GM12891 (cell line): ENCODE measurements at regions not wholly inside any gene's neighbourhood (a gene's known extent, or its start where the extent isn't known, plus 50 kb on each side); places are given as distances from the start of the nearest gene placed in this dataset.

ENCODE experiments used
- DNase-seq: peaks from one replicate; pipeline ENCODE4 v3.0.0; 2011; ENCODE audit warnings: low spot score; ENCODE audit not compliant: insufficient read length
- FAIRE-seq: peaks from 2 replicates; lab custom pipeline; 2011; peaks lifted over from hg19 to GRCh38; lab: Jason Lieb, UNC
- PAX5 ChIP-seq: IDR thresholded peaks from 2 replicates; pipeline ENCODE4 v1.6.1; 2011; ENCODE audit warnings: low read length, moderate library complexity, mild to moderate bottlenecking; ENCODE audit not compliant: insufficient read depth, severe bottlenecking
- POLR2A ChIP-seq: IDR thresholded peaks from 2 replicates; pipeline ENCODE4 v1.6.1; 2011; ENCODE audit warnings: low read depth, low read length, control low read depth
- POLR2AphosphoS5 ChIP-seq: IDR thresholded peaks from 2 replicates; pipeline ENCODE4 v1.6.1; 2011; ENCODE audit warnings: low read depth, low read length, control low read depth
- POU2F2 ChIP-seq: IDR thresholded peaks from 2 replicates; pipeline ENCODE4 v1.6.1; 2011; ENCODE audit warnings: low read depth, mild to moderate bottlenecking, control low read depth, low read length, moderate library complexity
- SPI1 ChIP-seq: IDR thresholded peaks from 2 replicates; pipeline ENCODE4 v1.6.1; 2011; ENCODE audit warnings: low read depth, low read length, control low read depth
- TAF1 ChIP-seq: IDR thresholded peaks from 2 replicates; pipeline ENCODE4 v1.6.1; 2011; ENCODE audit warnings: low read depth, low read length, control low read depth

DNA sequence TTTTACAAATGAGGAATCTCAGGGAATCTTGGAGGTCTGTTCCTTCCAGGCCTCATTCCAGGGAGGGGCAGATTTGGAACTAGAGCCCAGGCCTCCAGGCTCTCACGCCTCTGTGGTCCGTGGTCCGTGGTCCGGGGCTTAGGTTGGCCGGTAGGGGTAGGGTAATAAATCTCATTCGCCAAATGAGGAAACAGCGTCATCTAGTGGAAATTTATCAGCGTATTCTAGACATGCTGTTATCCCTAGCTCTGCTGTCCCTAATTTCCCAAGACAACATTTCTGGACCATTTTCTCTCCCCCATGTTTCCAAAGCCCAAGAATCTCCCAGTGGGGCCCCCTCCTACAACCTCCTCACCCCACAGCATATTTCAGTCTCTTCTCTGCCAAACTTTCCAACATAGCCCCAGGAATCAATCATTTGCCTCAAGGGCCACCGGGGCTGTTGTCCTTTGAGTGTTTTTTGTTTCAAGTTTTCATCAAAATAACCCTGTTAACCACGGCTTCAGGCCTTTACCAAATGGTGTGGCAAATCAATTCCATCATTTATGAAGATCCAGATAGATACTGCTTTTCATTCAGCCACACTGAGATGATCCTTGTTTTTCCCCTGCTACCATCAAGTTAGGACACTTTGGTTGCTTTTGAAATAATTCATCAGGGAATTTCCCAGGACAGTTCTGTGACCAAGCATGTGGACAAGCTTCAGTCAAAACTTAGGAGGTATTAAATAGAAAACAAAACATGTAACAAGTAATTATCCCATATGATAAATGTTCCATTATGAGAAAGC, 126.8 kb downstream of the ALDH8A1 start:
- TF ChIP-seq SPI1: no peak
- no peak for TF ChIP-seq POLR2A
- no peak for TF ChIP-seq POLR2AphosphoS5
- TF ChIP-seq POU2F2: no peak
- no peak for TF ChIP-seq PAX5
- TF ChIP-seq TAF1: no peak
- peak; percentile 84 for FAIRE-seq
- peak; percentile 25 for DNase-seq

- DNase-seq (no peak), FAIRE-seq (no peak)
- no peak for TF ChIP-seq POLR2A
- TF ChIP-seq POLR2AphosphoS5: no peak
- no peak for TF ChIP-seq SPI1
- no peak for TF ChIP-seq POU2F2
- no peak for TF ChIP-seq PAX5
- TF ChIP-seq TAF1: no peak
Measured at GRCh38 chr6:134821928-134822864, 127.7 kb downstream of the ALDH8A1 start.

DNA sequence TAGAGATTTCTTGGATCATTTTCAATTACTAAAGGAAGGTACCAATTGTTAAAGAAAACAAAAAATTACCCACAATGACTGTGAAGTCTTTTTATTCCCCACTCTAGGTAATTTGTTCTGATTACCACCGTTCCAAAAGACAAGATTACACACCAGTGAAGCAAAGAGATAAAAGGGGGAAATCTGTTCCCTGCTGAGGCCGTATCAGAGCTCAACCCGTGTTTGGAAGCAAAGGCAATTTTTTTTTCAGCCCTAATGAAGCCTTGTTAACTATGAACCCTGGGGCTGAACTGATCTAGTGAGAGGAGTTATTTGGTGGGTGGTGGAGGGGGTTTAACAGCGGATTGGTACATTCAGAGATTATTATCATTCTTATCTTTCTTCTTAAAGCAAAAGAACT, 128.5 kb downstream of the ALDH8A1 start:
- TF ChIP-seq POU2F2: no peak
- FAIRE-seq (no peak), DNase-seq (no peak)

GRCh38 chr6:134819863-134820800, 129.8 kb downstream of the ALDH8A1 start:
- TF ChIP-seq SPI1 (no peak), PAX5 (no peak), POLR2AphosphoS5 (no peak), POU2F2 (no peak), TAF1 (no peak), POLR2A (no peak)
- DNase-seq (no peak), FAIRE-seq (no peak)

- DNase-seq (no peak), FAIRE-seq (no peak)
- no peak for TF ChIP-seq PAX5
- no peak for TF ChIP-seq SPI1
- TF ChIP-seq POLR2A: no peak
- no peak for TF ChIP-seq TAF1
- no peak for TF ChIP-seq POLR2AphosphoS5
- no peak for TF ChIP-seq POU2F2
Measured at GRCh38 chr6:134819236-134819635, 130.7 kb downstream of the ALDH8A1 start.

- DNase-seq (no peak), FAIRE-seq (no peak)
- TF ChIP-seq TAF1 (no peak), SPI1 (no peak), POLR2A (no peak), PAX5 (no peak), POU2F2 (no peak), POLR2AphosphoS5 (no peak)
Measured at GRCh38 chr6:134817448-134817847, 132.5 kb downstream of the ALDH8A1 start.

- TF ChIP-seq POLR2A (no peak), PAX5 (no peak), POU2F2 (no peak), POLR2AphosphoS5 (no peak), TAF1 (no peak), SPI1 (no peak)
- FAIRE-seq: no peak
- no peak for DNase-seq
Measured at GRCh38 chr6:134816780-134817179, 133.1 kb downstream of the ALDH8A1 start.

- TF ChIP-seq TAF1 (no peak), PAX5 (no peak), POLR2AphosphoS5 (no peak), SPI1 (no peak), POLR2A (no peak), POU2F2 (no peak)
- no peak for FAIRE-seq
- DNase-seq: no peak
Measured at GRCh38 chr6:134816300-134816699, 133.6 kb downstream of the ALDH8A1 start.

GRCh38 chr6:134814076-134814695, 135.7 kb downstream of the ALDH8A1 start:
- no peak for DNase-seq
- TF ChIP-seq TAF1: no peak
- no peak for TF ChIP-seq POLR2AphosphoS5
- TF ChIP-seq POU2F2: no peak
- TF ChIP-seq POLR2A: no peak
- TF ChIP-seq SPI1: no peak
- TF ChIP-seq PAX5: no peak
- FAIRE-seq: no peak
